GM12873 (cell line): ENCODE measurements at regions not wholly inside any gene's neighbourhood (a gene's known extent, or its start where the extent isn't known, plus 50 kb on each side); places are given as distances from the start of the nearest gene placed in this dataset.

ENCODE experiments used
- CTCF ChIP-seq: IDR thresholded peaks from 2 replicates; pipeline ENCODE4 v1.5.1; 2012; ENCODE audit warnings: low read depth, mild to moderate bottlenecking, moderate library complexity, low read length, control low read depth; ENCODE audit not compliant: insufficient read depth; ENCODE audit errors: missing control alignments

GRCh38 chr12:90899456-90900182 lies 55.4 kb downstream of the CCER1 start:
- no peak for TF ChIP-seq CTCF

- TF ChIP-seq CTCF, result no peak
These were observed 57.0 kb downstream of the CCER1 start for GRCh38 chr12:90897986-90898385.

DNA sequence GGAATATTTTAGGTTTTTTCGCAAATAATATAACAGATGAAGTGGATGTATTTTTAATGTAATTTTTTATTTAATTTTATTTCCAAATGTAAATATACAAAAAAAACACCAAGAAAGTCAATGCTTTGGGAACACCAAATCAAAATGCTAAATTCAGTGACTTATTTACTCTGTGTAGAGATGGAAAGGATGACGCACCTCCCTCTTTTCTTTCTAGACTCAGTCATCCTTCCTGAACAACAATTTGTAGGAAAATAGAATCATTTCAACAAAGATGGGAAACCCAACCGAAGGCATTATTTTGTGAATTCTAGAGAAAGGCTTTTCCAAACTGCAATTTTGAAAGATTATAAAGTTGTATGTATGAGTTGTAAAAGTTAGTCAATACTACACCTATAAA lies 57.7 kb downstream of the CCER1 start:
- TF ChIP-seq CTCF, result no peak

DNA sequence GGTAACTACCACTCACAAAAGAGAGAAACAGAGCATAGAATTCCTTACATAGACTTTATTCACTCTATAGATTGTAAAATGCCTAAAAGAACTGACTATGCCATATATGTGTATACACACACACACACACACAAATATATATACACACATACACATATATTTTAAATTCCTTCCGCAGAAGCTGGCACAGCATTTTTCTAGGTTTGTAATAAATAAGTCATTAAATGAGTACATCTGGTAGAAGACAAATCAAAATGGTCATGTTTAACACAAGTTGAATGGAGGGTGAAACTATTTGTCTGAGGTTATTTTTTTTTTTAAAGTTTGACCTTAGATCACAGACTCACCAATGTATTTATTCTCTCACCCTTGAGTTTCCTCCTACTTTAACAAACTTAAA lies 58.2 kb downstream of the CCER1 start:
- no peak for TF ChIP-seq CTCF

DNA sequence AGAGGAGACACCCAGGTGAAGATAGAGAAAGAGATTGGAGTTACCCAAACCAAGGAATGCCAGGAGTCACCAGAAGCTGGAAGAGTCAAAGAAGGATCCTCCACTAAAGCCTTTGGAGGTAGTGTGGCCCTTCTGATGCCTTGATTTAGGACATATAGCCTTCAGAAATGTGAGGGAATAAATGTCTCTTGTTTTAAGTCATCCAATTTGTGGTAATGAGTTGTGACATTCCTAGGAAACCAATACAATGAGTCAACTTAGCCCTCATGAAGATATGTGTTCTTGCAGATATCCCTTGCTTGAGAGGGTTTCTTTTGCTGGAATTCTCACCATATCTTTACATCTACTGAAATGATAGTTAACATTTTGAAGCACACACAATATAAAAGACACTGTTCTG lies 58.8 kb downstream of the CCER1 start:
- no peak for TF ChIP-seq CTCF

- TF ChIP-seq CTCF, result no peak
These were observed 66.7 kb downstream of the CCER1 start for GRCh38 chr12:90888316-90888715.

GRCh38 chr12:90883456-90883855 lies 71.5 kb downstream of the CCER1 start:
- no peak for TF ChIP-seq CTCF

DNA sequence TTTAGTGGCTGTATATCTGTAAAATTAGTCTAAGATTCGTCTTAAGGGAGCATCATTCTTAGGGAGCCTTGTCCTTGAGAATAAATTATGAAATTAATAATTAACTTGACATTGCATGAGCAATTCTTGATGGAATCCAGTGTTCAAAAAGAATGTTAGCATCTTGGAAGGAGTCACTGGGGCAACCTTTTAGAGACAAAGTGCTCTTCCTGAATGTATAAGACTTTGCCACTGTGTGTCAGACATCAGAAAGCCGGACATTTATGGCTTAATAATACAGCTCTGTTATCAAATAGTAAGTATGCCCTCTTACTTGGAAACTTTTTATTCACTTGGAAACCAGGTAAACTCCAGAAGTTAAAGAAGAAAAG lies 83.3 kb downstream of the CCER1 start:
- TF ChIP-seq CTCF, result no peak
